GM19455 (cell line): ENCODE measurements at regions not wholly inside any gene's neighbourhood (a gene's known extent, or its start where the extent isn't known, plus 50 kb on each side); places are given as distances from the start of the nearest gene placed in this dataset.
"Not testable (repeated sequence)": the region's sequence is repeated elsewhere in the genome, so short reads cannot be mapped to it uniquely, and the experiment has no call there.

Source experiments
- ATAC-seq: cut with Tn5 transposase; IDR thresholded peaks from one replicate; pipeline ENCODE4 v1.9.1; 2021; ENCODE audit not compliant: unreplicated experiment

- no peak for ATAC-seq
Observed at GRCh38 chr18:961644-962355, 57.1 kb downstream of the ADCYAP1 start.

GRCh38 chr18:963276-963675 lies 58.6 kb downstream of the ADCYAP1 start:
- ATAC-seq, result no peak

GRCh38 chr18:965921-966758 lies 61.5 kb downstream of the ADCYAP1 start:
- ATAC-seq, result no peak

- no peak for ATAC-seq
Observed at GRCh38 chr18:966759-967576, 62.3 kb downstream of the ADCYAP1 start.

GRCh38 chr18:968910-969309 lies 64.2 kb downstream of the ADCYAP1 start:
- ATAC-seq, result not testable (repeated sequence)

- not testable (repeated sequence) for ATAC-seq
Observed at GRCh38 chr18:969311-969710, 64.6 kb downstream of the ADCYAP1 start.

- not testable (repeated sequence) for ATAC-seq
Observed at GRCh38 chr18:974606-975005, 69.9 kb downstream of the ADCYAP1 start.

GRCh38 chr18:976393-977128 lies 71.9 kb downstream of the ADCYAP1 start:
- not testable (repeated sequence) for ATAC-seq

GRCh38 chr18:977327-977726 lies 72.7 kb downstream of the ADCYAP1 start:
- not testable (repeated sequence) for ATAC-seq

- ATAC-seq, result not testable (repeated sequence)
Observed at GRCh38 chr18:977732-978131, 73.1 kb downstream of the ADCYAP1 start.

GRCh38 chr18:980586-980985 lies 75.9 kb downstream of the ADCYAP1 start:
- ATAC-seq, result no peak

GRCh38 chr18:984004-984403 lies 79.3 kb downstream of the ADCYAP1 start:
- no peak for ATAC-seq

- no peak for ATAC-seq
Observed at GRCh38 chr18:985212-985661, 80.6 kb downstream of the ADCYAP1 start.

- ATAC-seq, result no peak
Observed at GRCh38 chr18:986051-986450, 81.4 kb downstream of the ADCYAP1 start.

GRCh38 chr18:986552-986951 lies 81.9 kb downstream of the ADCYAP1 start:
- ATAC-seq, result no peak

GRCh38 chr18:987325-988186 lies 82.9 kb downstream of the ADCYAP1 start:
- ATAC-seq, result no peak

- ATAC-seq, result no peak
Observed at GRCh38 chr18:989425-989824, 84.8 kb downstream of the ADCYAP1 start.

GRCh38 chr18:990197-990596 lies 85.5 kb downstream of the ADCYAP1 start:
- no peak for ATAC-seq

- ATAC-seq, result no peak
Observed at GRCh38 chr18:991441-991840, 86.8 kb downstream of the ADCYAP1 start.

- no peak for ATAC-seq
Observed at GRCh38 chr18:993560-993959, 88.9 kb downstream of the ADCYAP1 start.
